ENCODE measurements at regions not wholly inside any gene's neighbourhood (a gene's known extent, or its start where the extent isn't known, plus 50 kb on each side); places are given as distances from the start of the nearest gene placed in this dataset.

DNA sequence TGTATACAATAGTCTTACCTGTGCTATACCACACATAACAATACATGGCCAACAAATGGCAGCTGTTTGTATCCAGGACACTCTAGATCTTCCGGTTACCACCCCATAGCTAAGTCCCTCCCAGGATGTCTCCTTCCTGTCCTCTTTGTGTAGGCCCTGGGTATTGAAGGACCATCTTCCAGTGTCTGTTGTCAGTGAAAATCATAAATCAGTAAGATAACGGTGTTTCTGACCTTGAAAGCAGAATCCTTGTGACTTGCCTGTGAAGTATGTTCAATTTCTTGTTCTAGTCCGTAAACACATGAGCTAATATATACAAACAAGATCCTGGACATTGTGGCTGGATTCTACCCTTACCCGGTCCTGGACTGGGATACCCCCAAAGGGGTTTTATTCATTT is 462.8 kb downstream of the NTRK3 start:
- TF ChIP-seq CTCF (IDR thresholded peaks at IDR 0.05) (no peak), POLR2AphosphoS5 (IDR thresholded peaks at IDR 0.05) (no peak), POLR2A (IDR thresholded peaks at IDR 0.05) (no peak), EP300 (IDR thresholded peaks at IDR 0.05) (no peak)
